Fibroblast of skin of right quadriceps (primary cell): ENCODE measurements at regions not wholly inside any gene's neighbourhood (a gene's known extent, or its start where the extent isn't known, plus 50 kb on each side); places are given as distances from the start of the nearest gene placed in this dataset.

ENCODE experiments used
- DNase-seq: peaks from one replicate; pipeline ENCODE4 v3.0.0-alpha.2; 2013

- no peak for DNase-seq
These were observed 86.7 kb upstream of the NKX1-1 start for GRCh38 chr4:1492651-1493539.

DNA sequence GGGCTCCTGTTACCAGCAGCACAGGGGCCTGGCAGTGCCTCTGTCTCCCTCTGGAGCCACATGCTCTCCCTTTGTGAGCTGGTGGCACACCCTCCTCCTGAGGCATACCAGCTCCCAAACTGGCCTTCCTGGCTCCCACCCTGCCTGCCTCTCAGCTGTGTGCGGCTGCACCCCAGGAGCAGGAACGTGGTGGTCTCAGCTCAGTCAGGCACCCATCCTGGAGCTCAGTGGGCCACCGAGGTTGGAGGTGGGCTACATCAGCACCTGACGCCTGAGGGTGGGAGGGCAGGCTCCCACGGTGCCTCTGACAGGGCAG is 85.9 kb upstream of the NKX1-1 start:
- DNase-seq: no peak

GRCh38 chr4:1491328-1492141 is 85.3 kb upstream of the NKX1-1 start:
- no peak for DNase-seq

GRCh38 chr4:1490654-1491327 is 84.5 kb upstream of the NKX1-1 start:
- DNase-seq: no peak

DNA sequence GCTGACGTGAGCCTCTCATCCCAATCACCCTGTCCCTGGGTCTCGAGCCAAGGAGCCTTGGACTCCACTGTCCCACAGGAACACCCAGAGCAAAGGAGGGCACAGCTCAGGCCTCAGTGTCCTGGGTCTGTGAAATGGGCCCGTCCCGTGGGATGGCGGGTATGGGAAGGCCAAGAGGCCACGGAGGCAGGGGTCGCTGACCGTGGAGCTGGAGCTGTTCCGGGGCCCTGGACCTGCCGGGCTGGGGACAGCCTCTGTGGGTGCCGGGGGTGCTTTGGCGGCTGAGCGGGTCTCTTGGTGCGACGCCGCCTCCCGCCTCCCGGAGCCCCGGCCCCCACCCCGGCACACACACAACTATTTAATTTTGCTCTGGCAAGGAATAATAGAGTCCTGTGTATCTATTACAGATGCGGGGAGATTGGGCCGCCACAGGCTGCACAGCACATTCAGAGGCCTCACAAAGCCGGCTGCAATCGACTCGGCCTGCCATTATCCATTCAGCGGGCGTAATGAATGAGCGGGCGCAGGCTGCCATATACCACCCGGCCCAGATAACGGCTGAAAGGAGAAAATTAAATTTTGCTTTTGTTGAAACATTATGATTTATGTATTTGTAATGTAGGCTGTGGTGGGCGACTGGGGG is 83.9 kb upstream of the NKX1-1 start:
- DNase-seq: no peak

DNA sequence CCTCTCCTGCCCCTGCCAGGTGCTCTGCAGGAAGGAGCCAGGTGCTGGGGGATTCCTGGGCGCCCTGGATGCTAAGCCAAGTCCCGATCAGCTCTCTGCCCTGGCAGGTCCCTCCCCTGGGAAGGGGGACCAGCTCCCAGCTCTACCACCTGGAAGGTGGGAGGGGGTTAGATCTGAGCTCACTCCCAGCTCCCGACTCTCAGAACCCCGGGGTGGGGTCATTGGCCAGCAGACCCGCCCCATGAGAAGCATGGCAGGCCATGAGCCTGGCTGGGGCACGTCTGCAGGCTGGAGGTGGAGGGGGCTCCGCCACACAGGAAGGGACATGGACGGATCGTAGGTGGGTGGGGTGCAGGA is 83.4 kb upstream of the NKX1-1 start:
- DNase-seq: no peak

DNA sequence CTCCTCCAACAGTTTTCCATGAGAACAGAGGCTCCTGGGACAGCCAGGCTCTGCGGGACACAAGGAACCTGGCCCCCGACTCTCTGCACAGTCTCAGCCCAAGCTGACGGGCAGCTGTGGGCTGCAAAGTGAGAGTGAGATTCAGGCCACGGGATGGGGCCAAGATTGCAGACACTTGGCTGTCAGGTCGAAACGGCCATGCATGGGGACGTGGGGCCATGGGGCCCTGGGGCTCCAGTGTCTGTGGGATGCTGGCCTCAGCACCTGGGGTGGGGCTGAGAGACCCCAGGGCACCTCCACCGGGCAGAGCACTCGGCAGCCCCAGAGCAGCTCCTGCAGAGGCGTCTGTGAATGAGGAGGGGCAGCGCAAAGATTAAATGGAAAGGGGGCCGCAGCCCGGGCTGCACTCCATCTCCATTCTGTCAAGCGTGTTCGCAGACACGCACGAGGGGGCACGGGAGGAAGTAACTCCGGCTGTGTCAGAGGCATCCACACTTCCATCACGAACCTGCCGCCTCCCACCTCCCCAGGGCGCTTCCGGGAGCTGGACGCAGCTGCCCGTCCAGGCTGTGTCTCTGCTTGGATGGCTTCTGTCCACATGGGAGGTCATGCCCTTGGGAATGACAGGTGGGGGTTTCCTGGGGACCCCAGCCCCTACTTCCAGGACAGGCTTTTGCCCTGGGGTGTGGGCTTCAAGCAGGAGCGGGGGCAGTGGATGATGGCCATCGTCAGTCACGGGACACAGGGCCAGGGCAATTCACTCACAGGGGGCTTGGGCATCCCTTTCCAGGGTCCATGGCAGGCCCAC is 82.8 kb upstream of the NKX1-1 start:
- DNase-seq: no peak

- DNase-seq: no peak
These were observed 82.1 kb upstream of the NKX1-1 start for GRCh38 chr4:1488357-1488756.

GRCh38 chr4:1487761-1488160 is 81.5 kb upstream of the NKX1-1 start:
- no peak for DNase-seq

- no peak for DNase-seq
These were observed 80.9 kb upstream of the NKX1-1 start for GRCh38 chr4:1487106-1487505.

DNA sequence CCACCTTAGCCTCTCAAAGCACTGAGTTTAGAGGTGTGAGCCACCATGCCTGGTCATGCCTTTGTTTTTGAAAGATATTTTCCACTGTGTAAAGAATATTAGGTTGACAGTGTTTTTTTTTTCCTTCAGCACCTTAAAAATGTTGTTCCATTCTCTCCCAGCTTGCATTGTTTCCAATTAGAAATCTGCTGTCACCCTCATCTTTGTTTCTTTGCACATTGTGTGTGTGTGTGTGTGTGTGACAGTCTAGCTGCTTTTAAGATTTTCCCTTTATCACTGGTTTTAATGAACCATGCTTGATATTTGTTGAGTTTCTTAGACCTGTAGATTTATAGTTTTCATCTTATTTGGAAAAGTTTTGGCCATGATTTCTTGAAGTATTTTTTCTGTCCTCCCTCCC is 79.0 kb upstream of the NKX1-1 start:
- DNase-seq: no peak

DNA sequence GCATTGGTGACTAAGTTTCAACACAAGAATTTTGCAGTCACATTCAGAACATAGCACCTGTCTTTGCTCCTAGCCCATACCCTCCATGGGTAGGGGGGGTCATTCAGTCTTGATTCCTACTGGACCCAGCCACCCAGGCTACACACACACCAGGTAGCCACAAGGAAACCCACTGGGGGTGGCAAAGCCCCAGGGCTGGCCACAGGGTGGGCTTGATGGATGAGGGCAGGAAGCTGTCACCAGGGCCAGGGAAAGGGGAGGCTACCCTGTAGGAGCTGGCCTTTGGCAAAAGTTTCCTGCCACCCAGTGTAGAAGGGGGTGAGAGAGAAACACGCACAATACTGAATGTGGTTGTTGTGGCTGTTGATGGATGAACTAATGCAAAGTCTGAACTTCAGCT is 74.5 kb upstream of the NKX1-1 start:
- no peak for DNase-seq

GRCh38 chr4:1479454-1479853 is 73.2 kb upstream of the NKX1-1 start:
- no peak for DNase-seq

GRCh38 chr4:1478766-1479355 is 72.6 kb upstream of the NKX1-1 start:
- no peak for DNase-seq

GRCh38 chr4:1477045-1477840 is 71.0 kb upstream of the NKX1-1 start:
- no peak for DNase-seq

- no peak for DNase-seq
These were observed 69.9 kb upstream of the NKX1-1 start for GRCh38 chr4:1476140-1476513.

DNA sequence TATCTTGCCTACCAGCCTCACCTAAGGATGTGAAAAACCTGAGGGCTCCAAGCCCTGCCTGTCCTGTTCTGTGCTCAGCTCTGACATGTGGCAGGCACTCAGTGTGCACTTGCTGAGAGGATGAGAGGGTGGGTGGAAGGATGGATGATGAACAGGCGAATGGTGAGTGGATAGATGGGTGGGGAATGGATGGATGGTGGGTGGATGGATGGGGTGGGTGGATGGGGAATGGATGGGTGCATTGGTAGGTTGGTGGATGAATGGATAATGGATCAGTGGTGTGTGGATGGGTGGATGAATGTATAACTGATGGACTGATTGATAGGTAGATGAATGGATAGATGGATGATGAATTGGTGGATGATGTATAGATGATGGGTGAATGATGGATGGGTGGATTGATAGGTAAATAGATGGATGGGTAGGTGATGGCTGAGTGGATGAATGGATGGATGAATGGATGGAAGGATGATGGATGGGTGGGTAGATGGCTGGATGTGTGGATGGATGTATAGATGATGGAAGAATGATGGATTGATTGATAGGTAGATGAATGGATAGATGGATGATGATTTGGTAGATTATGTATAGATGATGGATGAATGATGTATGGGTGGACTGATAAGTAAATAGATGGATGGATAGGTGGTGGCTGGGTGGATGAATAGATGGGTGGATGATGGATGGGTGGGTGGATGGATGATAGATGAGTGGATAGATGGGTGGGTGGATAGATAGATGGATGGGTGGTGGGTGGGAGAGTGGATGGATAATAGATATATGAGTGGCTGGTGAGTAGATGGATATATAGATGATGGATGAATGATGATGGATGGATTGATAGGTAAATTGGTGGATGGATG is 69.3 kb upstream of the NKX1-1 start:
- no peak for DNase-seq

DNA sequence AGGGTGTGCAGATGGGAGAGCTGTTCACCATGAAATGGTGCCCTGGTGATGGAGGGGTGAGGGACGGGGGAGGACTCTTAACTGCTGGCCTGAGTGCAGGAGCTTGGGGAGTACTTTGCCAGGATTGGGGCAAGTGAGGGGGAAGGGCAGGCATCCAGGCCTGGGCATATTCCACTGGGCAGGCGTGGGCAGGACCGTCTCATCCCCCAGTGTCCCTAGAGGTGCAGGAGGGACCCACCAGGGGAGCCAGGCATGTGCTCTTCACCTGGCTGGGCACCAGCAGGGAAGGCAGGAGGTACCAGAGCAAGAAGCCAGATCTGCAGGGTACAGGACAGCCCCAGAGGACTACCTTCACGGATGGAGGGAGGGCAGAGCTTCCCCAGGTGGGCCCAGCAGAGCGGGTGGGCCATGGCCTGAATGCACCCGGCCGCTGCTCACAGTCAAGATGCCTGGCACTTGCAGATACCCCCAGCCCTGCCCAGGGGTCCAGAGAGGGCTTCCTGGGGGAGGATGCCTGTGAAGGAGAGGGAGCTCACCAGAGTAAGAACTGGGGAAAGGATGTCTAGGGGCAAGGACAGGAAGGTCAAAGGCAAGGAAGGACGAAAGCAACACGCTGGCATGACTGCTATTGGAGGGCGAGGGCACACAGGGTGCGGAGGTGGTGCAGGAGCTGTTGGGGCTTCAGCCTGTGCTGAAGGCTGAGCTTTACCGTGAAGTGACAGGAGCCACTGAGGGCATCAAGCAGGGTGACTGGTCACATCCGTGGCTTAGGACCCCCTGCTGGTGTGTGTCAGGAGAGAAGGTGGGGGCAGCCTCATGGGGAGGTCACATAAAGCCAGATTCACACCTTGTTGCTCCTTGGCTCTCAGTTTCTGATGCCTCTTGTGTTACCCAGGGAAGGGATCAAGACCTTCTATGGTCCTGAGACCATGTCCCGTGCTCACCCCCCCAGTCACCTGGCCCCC is 68.2 kb upstream of the NKX1-1 start:
- no peak for DNase-seq

- DNase-seq: no peak
These were observed 67.5 kb upstream of the NKX1-1 start for GRCh38 chr4:1473718-1474117.
